ENCODE measurements at regions not wholly inside any gene's neighbourhood (a gene's known extent, or its start where the extent isn't known, plus 50 kb on each side); places are given as distances from the start of the nearest gene placed in this dataset.
"Not testable (repeated sequence)": the region's sequence is repeated elsewhere in the genome, so short reads cannot be mapped to it uniquely, and the experiment has no call there.

- H3K9me3 ChIP-seq = no peaks in the 10 kb centered on the region
- TF ChIP-seq, protein P1, sequence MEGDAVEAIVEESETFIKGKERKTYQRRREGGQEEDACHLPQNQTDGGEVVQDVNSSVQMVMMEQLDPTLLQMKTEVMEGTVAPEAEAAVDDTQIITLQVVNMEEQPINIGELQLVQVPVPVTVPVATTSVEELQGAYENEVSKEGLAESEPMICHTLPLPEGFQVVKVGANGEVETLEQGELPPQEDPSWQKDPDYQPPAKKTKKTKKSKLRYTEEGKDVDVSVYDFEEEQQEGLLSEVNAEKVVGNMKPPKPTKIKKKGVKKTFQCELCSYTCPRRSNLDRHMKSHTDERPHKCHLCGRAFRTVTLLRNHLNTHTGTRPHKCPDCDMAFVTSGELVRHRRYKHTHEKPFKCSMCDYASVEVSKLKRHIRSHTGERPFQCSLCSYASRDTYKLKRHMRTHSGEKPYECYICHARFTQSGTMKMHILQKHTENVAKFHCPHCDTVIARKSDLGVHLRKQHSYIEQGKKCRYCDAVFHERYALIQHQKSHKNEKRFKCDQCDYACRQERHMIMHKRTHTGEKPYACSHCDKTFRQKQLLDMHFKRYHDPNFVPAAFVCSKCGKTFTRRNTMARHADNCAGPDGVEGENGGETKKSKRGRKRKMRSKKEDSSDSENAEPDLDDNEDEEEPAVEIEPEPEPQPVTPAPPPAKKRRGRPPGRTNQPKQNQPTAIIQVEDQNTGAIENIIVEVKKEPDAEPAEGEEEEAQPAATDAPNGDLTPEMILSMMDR (IDR thresholded peaks at IDR 0.05) = no peak
- H3K27ac ChIP-seq = no peak overlapping the region
- no peaks in the 10 kb centered on the region for H3K27me3 ChIP-seq
- H3K36me3 ChIP-seq = no peaks in the 10 kb centered on the region
- H3K4me3 ChIP-seq (ENCODE audit: low read depth in 1 of 2, low read length in 1 of 2) = no peak overlapping the region
- no peaks in the 10 kb centered on the region for H3K4me1 ChIP-seq (ENCODE audit: control insufficient read depth in 1 of 2, insufficient read depth in 1 of 2, low read depth in 1 of 2, low read length in 1 of 2)
These were observed 607.4 kb downstream of the PKHD1 start for GRCh38 chr6:51480040-51480439.

- H3K4me3 ChIP-seq (ENCODE audit: low read depth in 1 of 2, low read length in 1 of 2); H3K9me3 ChIP-seq; H3K27me3 ChIP-seq; H3K27ac ChIP-seq; H3K4me1 ChIP-seq (ENCODE audit: control insufficient read depth in 1 of 2, insufficient read depth in 1 of 2, low read depth in 1 of 2, low read length in 1 of 2); H3K36me3 ChIP-seq: not testable (repeated sequence)
These were observed 601.5 kb downstream of the PKHD1 start for GRCh38 chr6:51485869-51486268.

GRCh38 chr6:51487937-51488336 is 599.5 kb downstream of the PKHD1 start:
- Histone ChIP-seq H3K27ac (no peak overlapping the region), H3K9me3 (no peaks in the 10 kb centered on the region), H3K4me1 (ENCODE audit: control insufficient read depth in 1 of 2, insufficient read depth in 1 of 2, low read depth in 1 of 2, low read length in 1 of 2) (no peaks in the 10 kb centered on the region), H3K4me3 (ENCODE audit: low read depth in 1 of 2, low read length in 1 of 2) (no peak overlapping the region), H3K27me3 (no peaks in the 10 kb centered on the region), H3K36me3 (no peaks in the 10 kb centered on the region)
- TF ChIP-seq, protein P1 (IDR thresholded peaks at IDR 0.05) = no peak

DNA sequence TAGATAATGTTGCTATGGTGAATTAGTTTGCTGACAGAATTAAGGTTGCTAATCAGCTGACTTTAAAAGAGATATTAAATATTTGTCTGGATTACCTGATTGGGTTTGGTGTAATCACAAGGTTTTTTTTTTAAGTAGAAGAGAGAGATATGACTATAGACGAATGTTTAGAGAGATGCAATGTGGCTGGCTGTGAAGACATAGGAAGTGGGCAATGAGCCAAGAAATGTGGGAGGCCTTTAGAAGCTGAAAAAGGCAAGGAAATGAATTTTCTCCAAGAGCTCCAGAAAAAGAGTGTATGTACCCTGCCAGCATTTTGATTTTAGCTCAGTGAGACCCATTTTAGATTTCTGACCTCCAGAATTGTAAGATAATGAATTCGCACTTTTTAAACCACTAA is 598.3 kb downstream of the PKHD1 start:
- H3K4me1 ChIP-seq (ENCODE audit: control insufficient read depth in 1 of 2, insufficient read depth in 1 of 2, low read depth in 1 of 2, low read length in 1 of 2) = no peaks in the 10 kb centered on the region
- H3K9me3 ChIP-seq = no peaks in the 10 kb centered on the region
- no peak overlapping the region for H3K4me3 ChIP-seq (ENCODE audit: low read depth in 1 of 2, low read length in 1 of 2)
- TF ChIP-seq, protein P1 (IDR thresholded peaks at IDR 0.05) = no peak
- no peaks in the 10 kb centered on the region for H3K36me3 ChIP-seq
- no peak overlapping the region for H3K27ac ChIP-seq
- H3K27me3 ChIP-seq = no peaks in the 10 kb centered on the region

DNA sequence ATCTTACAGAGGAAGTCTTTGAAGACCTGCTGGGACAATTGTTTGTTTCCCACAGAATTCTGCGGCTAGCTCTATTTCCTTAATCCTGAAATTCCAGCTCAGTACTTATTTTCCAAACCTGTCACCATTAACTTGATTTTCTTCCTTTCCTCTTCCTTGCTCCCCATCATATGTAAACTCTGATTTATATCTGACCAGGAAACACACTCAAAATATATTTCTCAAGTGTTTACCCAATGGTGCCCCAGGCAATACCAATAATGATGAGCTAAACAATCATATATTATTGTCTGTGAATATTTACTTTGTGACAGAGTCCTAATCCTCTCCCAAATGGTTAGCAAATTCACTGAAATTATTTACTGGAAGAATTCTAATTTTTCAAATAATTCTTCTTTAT is 597.3 kb downstream of the PKHD1 start:
- no peaks in the 10 kb centered on the region for H3K4me1 ChIP-seq (ENCODE audit: control insufficient read depth in 1 of 2, insufficient read depth in 1 of 2, low read depth in 1 of 2, low read length in 1 of 2)
- H3K27ac ChIP-seq = no peak overlapping the region
- H3K36me3 ChIP-seq = no peaks in the 10 kb centered on the region
- no peaks in the 10 kb centered on the region for H3K27me3 ChIP-seq
- H3K4me3 ChIP-seq (ENCODE audit: low read depth in 1 of 2, low read length in 1 of 2) = no peak overlapping the region
- TF ChIP-seq, protein P1 (IDR thresholded peaks at IDR 0.05) = no peak
- H3K9me3 ChIP-seq = no peaks in the 10 kb centered on the region

DNA sequence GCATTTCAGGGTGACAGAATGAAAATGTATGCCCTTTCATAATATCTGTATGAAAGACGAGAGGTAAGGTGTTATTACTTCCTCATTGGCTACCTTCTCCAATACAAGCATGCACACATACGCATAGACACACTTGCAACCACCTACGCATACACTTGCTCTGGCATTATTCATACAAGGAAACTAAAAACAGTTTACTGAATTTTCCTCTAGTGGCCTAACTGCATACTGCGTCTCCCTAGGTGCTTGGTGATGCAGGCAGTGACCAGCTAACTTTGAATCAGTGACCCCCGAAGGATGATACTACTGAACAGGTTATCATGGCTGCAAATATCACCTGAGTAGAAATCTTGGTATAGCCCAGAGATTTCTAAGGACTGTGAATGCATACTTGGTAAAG is 593.1 kb downstream of the PKHD1 start:
- Histone ChIP-seq H3K4me1 (ENCODE audit: control insufficient read depth in 1 of 2, insufficient read depth in 1 of 2, low read depth in 1 of 2, low read length in 1 of 2) (no peaks in the 10 kb centered on the region), H3K27me3 (no peaks in the 10 kb centered on the region), H3K36me3 (no peaks in the 10 kb centered on the region), H3K27ac (no peak overlapping the region), H3K9me3 (no peaks in the 10 kb centered on the region), H3K4me3 (ENCODE audit: low read depth in 1 of 2, low read length in 1 of 2) (no peak overlapping the region)
- TF ChIP-seq, protein P1 (IDR thresholded peaks at IDR 0.05) = no peak

Data from neutrophil (primary cell).